SKM-1 treated with dmso at 0.1 percent for 144 hours (cell line): ENCODE measurements at regions not wholly inside any gene's neighbourhood (a gene's known extent, or its start where the extent isn't known, plus 50 kb on each side); places are given as distances from the start of the nearest gene placed in this dataset.

ENCODE experiments used
- DNase-seq: peaks from one replicate; lab custom pipeline; 2025; ENCODE audit not compliant: unreplicated experiment; lab: John Stamatoyannopoulos, UW

DNA sequence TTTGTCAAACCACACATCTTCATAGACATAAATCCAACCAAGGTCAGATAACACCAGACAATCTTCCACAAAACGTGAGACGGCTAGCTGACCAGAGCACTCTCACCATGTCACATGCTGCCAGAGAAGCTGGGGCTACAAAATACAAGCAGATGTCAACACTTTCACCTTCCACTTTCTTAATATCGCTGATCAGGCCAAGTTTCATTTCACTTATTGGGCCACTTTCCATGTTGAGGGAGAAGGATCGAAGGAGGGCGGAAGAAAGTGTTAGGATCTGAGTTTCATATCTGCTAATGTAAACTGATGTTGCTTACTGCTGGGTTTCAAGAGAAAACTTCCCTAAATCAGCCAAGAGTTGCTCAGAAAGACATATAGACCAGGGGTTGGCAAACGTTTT, 177.0 kb upstream of the PRDM1 start:
- DNase-seq = no peak

DNA sequence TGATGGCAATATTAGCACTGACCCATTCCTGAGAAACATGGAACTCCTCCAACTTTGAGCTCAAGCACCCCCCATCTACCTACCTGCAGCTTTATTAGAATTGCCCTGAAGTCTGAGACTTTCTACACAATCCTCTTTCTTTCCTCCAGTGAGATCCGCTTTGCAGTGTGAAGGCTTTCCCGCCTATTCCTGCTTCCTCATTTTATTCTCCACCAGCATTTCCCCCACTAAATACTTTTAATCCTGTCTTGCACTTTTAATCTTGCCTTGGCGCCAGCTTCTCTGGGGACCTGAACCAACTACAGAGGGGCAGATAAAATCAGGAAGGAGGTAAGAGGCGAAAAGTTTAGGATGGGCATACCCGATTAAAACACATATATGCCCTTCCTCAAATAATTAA, 178.1 kb upstream of the PRDM1 start:
- DNase-seq = no peak

DNA sequence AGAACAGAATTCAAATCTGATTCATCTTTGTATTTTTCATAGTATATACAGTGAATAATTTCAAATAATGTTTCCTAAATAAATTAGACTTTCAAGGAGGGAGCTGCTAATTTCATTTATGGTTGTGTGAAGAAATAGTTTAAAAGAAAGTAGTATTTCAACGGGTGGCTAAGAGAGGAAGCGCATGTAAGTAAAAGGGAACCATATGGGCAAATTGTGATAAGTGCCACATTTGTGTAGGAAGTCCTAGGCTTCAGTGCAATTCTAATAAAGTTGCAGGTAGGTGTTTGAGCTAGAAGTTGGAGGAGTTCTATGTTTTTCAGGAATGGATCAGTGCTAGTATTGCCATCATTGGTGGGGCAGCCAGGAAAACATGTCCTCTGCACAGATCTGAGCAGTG, 178.8 kb upstream of the PRDM1 start:
- peak; percentile 10 for DNase-seq

DNA sequence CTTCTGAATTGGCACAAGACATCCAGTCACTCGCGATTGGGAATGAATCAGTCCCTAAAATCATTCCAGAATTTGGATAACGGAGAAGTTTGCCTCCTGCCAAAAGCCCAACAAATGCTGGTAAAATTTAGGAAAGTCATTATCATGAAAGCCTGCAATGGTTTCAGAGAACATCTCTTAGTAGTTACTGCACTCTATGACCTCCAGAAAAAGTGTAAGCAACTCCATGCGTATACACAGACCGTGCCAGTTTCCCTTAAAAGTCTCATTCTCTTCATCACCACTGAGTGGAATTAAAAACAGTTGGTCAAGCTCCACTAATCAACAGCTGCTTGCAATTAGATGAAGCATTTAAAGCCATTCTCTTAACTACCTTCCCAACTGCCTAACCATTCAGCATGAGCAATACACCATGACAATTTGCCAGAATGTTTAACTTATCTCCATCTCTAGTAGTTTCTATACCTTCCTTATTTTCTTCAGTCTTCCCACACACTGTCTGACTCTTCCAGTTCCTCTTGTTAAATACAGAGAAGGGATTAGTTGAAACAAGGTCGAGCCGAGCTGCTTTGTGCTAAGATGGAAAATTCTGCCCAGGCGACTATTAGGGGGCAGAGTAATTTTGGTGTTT, 183.6 kb upstream of the PRDM1 start:
- DNase-seq = no peak

DNA sequence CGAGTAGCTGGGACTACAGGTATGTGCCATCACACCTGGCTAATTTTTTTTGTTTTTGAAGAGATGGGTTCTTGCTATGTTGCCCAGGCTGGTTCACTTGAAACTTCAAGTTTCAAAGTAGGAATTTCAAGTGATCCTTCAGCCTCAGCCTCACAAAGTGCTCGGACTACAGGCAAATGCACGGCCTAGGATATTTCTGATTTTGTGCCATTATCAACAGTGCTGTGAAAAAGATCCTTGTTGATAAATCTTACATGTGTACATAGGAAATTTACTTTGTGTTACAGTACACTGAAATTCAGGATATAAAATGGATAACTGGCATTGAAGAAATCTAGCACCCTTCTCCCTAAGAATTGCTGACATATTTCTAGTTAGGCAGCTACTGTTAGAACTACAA, 184.6 kb upstream of the PRDM1 start:
- DNase-seq = no peak

DNA sequence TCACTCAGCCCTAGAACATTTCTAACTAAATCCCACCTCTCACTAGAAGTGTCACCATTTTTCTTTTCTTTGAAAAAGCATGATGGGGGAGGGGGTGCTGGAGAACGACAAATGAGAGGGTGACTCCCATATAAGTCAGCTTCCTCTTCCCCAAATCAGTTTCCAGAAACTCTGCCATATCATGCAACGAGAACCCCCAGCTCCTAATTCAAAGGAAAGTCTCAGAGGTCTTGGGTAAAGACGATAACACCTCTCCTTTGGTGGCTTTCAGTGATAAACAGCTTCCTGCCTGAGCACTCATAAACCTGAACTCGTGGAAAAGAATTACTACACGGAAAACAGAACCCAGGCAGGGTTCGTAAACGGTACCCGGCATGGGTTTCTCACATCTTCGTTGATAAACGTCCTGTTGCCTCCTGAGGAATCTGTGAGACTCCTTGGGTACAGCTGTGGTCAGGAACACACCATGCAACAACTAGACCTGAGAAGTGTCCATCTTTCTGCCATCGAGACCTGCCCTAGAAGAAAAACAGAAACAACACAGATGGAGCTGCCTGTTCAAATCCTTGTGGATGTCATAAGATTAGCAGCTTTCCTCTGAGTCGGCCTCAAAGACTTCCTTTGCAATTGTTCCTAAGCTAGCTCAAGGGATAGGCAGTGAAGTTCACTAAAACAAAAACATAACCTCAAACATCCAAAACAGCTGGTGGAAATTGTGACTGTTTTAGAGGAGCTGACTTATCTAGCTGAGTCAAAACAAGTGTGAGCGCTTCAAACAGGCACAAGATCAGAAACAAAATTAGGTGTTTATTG, 185.8 kb upstream of the PRDM1 start:
- no peak for DNase-seq

DNA sequence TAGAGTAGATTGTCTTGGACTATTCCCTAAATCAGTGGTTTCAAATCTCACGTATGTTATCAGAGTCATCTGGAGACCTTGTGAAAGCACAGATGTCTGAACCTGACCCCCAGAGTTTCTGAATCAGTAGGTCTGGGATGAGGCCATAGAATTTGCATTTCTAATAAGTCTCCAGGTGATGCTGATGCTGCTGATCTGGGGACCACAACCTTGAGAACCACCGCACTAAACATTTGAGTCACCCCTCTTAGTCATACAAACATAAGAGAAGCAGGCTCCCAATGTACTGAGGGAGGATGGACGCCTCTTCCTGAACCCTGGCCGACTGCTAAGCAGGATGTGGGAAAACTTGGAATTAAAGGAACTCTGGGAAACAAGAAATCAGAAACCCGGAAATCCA, 187.8 kb upstream of the PRDM1 start:
- DNase-seq = no peak

DNA sequence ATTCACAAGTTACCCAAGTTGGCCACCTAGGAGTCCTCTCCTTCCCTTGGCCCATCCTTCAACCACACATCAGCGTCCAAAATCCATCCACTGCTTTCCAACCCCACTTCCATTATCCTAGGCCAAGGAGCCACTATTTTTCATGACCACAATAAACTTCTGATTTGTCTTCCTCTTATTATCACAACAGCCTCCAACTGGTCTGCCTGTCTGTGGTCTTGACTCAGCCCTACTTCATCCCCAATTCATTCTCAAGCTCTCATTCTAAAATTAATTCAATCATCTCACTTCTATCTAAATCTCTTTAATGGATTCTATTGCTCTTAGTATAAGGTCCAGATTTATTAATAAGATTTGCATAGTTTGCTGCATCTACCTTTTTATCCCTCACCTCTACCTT, 189.0 kb upstream of the PRDM1 start:
- no peak for DNase-seq

DNA sequence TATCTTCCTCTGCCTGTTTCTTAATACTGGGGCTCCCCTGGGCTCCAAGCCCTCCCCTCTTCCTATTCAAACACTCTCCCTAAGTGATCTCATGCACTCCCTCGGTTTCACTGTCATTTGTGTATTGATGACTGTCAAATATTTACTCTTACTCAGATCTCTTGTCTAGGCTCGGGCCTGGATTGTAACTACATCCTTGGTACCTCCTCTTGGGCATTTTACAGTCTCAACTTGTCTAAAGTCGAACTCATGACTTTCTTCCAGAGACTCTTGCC, 189.4 kb upstream of the PRDM1 start:
- DNase-seq = no peak

DNA sequence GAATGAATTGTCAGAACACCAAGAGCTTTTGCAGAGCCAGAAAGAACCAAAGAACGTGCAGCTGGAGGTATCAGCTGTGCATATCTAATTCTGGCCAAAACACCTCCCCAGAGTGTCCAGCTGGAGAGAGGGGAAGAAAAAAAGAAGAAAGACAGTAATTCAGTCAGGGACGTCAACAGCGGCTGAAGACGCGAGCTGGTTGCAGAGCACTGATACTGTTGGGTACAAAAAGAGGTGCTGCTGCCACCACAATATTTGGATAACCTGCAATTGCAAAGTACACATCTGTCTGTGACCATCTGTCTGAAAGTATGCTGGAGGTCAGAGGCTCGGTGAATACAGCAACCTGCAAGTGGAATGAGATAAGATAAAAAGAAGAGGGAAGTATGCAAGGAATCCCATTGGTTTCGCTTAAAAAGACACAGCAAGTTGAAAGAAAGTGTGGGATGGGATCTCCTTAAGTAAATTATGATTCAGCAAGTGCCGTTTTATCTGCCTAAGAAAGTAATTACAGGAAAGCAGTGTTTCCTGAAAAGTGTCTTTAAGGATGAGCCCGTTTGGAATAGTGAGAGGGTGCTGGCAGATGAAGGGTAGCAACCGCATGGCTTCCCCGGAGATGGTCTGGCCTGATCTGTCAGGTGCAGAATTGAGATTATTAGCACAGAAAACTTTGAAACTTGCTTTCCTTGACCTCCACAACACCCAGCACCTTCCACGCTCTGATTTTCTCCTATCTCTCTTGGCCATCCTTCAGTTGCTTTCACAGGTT, 189.9 kb upstream of the PRDM1 start:
- DNase-seq = no peak

DNA sequence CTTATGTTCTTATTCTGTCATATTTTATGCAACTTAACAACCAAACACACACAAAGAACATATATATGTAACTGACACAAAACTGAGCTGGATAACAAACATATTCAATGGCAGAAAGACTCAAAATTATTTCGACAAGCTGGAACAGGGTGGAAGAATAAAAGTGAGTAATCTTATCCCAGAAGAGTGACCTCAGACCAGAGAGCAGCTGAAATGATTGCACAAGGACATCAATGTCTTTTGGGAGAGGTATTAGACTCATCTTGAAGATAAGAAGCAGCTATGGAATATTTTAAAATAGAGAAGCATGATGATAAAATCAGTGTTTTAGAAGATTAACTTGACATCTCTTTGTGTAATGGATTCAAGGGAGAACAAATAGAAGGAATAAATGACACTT, 191.6 kb upstream of the PRDM1 start:
- DNase-seq = no peak

DNA sequence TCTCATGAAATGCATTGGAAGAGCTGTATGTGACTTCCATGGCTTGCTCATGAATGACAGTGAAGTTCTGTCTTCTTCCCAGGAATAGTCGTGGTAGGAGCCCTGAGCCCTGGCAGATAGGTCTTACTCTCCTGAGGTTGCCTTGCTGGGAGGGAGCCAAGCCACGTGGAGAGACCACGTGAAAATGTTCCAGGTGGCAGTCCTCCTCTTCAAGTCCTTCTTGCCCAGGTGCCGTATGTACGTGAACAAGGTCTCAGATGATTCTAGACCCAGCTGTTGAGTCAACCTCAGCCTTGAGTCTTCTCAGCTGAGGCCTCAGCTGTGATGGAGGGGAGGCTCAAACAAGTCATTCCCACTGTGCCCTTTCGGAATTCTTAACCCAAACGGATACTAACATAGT, 192.4 kb upstream of the PRDM1 start:
- DNase-seq = no peak

DNA sequence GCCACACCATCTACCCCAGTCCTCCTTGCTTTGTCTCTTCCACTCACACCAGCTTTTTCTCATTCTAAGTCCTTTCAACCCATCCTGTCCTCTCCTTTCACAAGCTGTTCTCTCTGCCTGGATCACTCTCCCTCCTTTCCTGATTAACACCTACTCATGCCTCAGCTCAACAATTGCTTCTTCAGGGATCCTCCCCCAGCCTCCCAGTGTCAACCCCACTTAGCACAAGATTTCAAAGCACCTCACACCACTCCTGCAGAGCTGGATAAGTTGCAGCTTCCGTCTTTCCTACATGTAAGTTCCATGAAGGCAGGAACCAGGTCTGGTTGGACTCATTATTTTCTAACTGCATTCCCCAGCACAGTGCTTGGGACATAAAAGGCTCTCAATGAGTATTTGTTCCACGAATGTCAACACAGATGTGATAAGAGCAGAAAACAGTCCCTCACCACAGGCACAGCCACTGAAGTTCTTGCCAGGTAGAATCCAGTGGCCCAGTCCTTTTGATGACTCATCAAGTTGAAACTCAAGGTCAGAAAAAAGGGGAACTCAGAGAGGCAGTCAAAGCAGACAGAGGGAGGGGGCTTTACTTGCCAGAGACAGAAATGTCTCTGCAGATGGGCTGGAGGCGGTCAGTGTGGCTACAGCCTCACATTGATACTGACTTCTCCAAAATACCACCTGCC, 193.4 kb upstream of the PRDM1 start:
- peak; percentile 98 for DNase-seq

DNA sequence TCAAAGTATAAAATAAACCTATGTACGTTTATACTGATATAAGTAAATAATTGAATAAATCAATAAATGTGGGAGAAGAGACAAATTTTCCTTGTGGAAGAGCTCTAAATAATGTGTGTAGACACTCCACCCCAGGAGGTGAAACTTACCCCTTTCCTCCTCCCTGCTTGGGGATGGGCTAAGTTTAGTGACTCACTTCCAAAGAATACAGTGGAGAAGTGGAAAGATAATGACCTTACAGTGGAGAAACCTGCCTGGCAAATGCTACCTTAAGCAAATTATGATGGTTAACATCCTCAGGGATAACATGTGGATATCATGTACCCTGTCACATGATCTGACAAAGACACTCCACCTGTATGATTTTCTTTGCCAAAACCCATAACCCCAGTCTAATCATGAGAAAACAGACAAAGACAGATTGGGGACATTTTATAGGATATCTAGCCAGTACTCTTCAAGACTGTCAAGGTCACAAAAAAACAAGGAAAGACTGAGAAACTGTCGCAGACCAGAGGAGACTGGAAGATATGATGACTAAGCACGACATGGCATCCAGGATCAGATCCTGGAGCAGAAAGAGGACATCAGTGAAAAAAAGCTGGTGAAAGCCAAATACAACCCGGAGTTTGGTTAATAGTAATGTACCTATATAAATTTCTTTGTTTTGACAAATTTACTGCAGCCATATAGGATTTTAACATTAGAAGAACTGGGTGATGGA, 195.5 kb upstream of the PRDM1 start:
- DNase-seq = no peak

DNA sequence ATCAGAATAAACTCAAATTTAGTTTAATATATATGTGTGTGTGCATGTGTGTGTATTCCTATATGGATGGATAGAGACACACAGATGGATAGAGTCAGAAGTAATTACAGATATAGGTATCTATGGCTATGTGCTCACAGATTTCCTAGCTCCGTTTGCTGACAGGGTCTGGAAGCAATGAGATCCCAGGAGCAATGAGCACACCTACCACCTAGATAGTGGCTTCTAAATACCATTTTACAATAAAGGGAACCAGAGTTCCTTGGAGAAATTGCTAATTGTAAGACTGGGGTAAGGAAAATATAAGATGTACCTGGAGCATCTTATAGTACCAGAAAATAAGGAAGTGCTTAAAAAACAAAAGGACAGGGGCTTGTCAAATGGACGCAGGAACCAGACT, 196.2 kb upstream of the PRDM1 start:
- DNase-seq = no peak

DNA sequence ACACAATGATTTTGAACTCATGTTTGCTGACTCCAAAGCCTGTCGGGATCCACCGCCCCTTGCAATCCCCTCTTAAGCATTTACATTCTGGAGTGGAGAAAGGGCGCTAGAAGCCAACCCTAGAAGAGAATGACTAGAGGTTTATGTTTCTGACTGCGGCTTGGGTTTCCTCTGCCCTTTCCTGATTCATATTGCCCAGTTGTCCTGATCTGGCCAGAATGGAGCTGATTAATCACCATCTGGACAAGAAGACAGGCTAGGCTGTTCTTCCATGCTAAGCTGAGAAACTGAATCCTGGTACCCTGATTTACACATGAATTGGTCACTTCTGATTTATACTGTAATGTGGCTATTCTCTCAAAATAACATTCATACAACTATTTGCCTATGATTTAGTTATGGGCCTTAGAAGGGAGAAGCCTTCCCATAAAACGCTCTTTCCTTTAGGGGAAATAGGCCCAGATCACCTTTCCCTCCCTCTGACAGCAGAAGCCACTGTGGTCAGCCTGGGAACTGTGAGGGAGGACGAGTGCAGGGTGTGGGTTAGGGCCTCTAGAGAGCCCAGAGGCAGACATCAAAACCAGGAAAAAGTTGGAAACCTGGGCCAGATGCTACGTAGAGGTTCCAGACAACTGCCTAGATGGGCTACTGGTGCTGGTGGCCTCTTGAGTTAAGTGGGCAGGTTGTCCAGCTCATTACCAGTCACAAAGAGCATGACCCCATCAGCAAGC, 199.2 kb upstream of the PRDM1 start:
- DNase-seq = no peak

DNA sequence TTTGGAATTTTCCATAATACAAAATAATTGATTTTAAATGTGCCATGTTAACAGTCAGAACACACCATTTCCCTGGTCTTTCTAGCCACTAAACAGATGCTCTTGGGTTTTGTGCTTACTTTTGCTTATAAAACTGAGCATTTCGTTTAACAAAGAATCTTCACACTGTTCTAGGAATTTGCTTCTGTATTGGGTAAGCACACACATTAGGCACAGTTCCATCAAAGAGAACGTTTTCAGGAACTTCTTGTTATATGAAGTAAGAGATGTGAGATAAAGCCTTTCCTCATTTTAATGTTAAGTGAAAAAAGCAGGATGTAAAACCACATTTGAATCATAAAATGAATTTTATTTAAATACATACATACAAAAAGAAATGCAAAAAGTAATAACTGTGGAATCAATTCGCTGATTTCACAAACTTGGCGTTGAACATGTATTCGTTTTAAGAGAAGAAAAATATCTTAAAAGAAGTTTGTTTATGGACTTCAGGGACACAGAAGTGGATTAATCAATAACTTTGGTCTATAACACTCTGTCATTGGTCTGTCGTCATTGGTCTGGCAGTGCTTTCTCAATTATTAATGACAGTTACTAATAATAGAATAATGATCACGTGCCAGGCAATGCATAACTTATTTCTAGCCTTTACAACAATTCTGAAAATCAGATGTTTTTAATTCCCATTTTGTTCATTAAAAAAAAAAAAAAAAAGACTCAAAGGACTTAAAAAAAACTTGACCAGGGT, 199.9 kb upstream of the PRDM1 start:
- peak; percentile 40 for DNase-seq

DNA sequence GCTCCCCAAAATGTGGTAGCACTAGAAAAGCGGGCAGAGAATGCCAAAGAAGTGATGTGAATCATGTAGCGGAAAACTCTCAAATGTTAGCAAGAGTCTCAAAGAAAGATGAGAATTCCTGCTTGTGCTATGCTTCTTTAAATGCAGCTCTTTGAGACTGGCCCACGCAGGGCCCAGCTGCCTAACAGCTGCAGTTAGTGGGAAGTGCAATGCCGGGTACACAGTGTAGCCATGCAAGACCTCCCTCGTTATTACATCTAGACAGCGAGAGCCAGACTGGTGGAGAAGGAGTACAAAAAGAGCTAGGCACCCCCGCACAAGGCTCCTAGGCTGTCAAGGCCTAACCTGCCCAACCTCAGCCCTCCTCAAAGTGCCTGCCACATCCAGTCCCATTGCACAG, 201.7 kb upstream of the PRDM1 start:
- no peak for DNase-seq

DNA sequence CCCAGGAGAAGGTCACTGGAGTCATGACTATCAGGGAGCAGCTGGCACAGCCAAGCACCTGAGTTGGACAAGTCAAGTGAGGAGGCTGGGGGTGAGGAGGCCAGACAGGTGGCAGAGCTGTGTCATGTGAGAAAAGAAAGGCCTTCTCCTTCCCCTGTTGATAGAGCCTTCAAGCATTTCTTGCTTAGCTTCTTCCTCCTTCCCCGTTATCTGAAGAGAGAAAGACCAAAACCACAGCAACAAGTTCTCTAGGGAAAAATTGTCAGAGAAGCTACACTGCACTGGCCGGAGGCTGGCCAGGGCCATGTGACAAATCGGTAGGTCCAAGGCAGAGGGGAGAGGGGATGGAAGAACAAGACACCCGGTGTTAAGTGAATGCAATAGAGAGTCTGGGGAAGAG, 202.1 kb upstream of the PRDM1 start:
- no peak for DNase-seq

DNA sequence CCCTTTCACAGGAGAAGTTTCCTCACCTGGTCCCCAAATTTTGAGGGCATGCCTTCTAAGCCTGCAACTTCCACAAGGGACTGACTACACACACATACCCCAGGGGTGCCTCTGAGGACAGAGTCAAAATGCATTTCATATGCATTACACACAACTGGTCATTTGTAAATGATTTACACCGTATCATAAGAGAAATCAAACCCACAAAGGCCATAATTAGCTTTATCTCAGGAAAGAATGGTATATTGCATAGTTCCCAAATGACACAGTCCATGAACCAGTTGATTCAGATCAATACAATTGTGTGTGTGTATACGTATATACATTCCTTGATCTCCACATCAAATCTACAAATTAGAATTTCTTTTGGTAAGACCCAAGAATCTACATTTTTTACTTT, 203.3 kb upstream of the PRDM1 start:
- no peak for DNase-seq
